ENCODE measurements at regions not wholly inside any gene's neighbourhood (a gene's known extent, or its start where the extent isn't known, plus 50 kb on each side); places are given as distances from the start of the nearest gene placed in this dataset.

DNA sequence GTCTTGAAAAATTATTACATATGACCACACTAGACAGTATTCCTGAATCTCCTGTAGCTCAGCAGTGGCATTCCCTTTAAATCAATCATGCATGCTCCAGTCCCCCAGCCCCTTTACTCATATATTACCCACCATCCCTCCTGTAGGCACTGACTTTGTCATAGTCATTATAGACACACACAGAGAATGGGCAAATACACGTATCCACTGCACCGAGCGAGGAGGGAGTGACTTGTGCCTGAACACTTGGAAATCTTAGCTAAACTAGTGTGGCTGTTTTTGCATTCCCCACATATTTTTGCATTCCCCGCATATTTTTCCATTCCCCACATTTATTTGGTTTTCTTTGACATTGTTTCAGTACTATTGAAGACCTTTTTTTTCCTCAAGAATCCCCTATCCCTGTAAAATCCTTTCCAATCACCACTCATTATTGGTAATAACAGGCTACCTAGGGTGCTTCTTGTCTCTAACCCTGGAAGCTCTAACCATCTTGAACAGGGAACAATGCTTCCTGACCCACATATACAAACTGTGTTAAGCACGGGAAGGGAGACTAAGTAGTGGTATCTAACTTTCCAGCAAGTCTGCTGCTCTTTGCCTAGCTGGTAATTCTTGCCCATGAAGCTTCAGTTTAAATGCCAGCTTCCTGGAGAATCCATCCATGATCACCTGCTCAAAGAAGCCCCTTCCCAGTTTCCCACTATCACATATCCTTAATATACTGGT lies 534.4 kb upstream of the CAMK1G start:
- no peak overlapping the region for H3K4me2 ChIP-seq
- TF ChIP-seq, protein P1, sequence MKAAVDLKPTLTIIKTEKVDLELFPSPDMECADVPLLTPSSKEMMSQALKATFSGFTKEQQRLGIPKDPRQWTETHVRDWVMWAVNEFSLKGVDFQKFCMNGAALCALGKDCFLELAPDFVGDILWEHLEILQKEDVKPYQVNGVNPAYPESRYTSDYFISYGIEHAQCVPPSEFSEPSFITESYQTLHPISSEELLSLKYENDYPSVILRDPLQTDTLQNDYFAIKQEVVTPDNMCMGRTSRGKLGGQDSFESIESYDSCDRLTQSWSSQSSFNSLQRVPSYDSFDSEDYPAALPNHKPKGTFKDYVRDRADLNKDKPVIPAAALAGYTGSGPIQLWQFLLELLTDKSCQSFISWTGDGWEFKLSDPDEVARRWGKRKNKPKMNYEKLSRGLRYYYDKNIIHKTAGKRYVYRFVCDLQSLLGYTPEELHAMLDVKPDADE (IDR thresholded peaks at IDR 0.05): no peak
- TF ChIP-seq ZNF331 (CRISPR knock-in tag; IDR thresholded peaks at IDR 0.05; ENCODE audit: low read depth): no peak
- no peak for TF ChIP-seq ZNF114 (CRISPR knock-in tag; IDR thresholded peaks at IDR 0.05)
- TF ChIP-seq, protein P2, sequence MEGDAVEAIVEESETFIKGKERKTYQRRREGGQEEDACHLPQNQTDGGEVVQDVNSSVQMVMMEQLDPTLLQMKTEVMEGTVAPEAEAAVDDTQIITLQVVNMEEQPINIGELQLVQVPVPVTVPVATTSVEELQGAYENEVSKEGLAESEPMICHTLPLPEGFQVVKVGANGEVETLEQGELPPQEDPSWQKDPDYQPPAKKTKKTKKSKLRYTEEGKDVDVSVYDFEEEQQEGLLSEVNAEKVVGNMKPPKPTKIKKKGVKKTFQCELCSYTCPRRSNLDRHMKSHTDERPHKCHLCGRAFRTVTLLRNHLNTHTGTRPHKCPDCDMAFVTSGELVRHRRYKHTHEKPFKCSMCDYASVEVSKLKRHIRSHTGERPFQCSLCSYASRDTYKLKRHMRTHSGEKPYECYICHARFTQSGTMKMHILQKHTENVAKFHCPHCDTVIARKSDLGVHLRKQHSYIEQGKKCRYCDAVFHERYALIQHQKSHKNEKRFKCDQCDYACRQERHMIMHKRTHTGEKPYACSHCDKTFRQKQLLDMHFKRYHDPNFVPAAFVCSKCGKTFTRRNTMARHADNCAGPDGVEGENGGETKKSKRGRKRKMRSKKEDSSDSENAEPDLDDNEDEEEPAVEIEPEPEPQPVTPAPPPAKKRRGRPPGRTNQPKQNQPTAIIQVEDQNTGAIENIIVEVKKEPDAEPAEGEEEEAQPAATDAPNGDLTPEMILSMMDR (conservative IDR thresholded peaks at IDR 0.05; ENCODE audit: low read depth in 2 of 2): no peak
- TF ChIP-seq, protein P3, sequence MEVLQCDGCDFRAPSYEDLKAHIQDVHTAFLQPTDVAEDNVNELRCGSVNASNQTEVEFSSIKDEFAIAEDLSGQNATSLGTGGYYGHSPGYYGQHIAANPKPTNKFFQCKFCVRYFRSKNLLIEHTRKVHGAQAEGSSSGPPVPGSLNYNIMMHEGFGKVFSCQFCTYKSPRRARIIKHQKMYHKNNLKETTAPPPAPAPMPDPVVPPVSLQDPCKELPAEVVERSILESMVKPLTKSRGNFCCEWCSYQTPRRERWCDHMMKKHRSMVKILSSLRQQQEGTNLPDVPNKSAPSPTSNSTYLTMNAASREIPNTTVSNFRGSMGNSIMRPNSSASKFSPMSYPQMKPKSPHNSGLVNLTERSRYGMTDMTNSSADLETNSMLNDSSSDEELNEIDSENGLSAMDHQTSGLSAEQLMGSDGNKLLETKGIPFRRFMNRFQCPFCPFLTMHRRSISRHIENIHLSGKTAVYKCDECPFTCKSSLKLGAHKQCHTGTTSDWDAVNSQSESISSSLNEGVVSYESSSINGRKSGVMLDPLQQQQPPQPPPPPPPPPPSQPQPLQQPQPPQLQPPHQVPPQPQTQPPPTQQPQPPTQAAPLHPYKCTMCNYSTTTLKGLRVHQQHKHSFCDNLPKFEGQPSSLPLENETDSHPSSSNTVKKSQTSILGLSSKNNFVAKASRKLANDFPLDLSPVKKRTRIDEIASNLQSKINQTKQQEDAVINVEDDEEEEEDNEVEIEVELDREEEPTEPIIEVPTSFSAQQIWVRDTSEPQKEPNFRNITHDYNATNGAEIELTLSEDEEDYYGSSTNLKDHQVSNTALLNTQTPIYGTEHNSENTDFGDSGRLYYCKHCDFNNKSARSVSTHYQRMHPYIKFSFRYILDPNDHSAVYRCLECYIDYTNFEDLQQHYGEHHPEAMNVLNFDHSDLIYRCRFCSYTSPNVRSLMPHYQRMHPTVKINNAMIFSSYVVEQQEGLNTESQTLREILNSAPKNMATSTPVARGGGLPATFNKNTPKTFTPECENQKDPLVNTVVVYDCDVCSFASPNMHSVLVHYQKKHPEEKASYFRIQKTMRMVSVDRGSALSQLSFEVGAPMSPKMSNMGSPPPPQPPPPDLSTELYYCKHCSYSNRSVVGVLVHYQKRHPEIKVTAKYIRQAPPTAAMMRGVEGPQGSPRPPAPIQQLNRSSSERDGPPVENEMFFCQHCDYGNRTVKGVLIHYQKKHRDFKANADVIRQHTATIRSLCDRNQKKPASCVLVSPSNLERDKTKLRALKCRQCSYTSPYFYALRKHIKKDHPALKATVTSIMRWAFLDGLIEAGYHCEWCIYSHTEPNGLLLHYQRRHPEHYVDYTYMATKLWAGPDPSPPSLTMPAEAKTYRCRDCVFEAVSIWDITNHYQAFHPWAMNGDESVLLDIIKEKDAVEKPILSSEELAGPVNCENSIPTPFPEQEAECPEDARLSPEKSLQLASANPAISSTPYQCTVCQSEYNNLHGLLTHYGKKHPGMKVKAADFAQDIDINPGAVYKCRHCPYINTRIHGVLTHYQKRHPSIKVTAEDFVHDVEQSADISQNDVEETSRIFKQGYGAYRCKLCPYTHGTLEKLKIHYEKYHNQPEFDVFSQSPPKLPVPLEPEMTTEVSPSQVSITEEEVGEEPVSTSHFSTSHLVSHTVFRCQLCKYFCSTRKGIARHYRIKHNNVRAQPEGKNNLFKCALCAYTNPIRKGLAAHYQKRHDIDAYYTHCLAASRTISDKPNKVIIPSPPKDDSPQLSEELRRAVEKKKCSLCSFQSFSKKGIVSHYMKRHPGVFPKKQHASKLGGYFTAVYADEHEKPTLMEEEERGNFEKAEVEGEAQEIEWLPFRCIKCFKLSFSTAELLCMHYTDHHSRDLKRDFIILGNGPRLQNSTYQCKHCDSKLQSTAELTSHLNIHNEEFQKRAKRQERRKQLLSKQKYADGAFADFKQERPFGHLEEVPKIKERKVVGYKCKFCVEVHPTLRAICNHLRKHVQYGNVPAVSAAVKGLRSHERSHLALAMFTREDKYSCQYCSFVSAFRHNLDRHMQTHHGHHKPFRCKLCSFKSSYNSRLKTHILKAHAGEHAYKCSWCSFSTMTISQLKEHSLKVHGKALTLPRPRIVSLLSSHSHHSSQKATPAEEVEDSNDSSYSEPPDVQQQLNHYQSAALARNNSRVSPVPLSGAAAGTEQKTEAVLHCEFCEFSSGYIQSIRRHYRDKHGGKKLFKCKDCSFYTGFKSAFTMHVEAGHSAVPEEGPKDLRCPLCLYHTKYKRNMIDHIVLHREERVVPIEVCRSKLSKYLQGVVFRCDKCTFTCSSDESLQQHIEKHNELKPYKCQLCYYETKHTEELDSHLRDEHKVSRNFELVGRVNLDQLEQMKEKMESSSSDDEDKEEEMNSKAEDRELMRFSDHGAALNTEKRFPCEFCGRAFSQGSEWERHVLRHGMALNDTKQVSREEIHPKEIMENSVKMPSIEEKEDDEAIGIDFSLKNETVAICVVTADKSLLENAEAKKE (CRISPR knock-in tag; IDR thresholded peaks at IDR 0.05): no peak
- no peak for TF ChIP-seq CREB1 (CRISPR knock-in tag; IDR thresholded peaks at IDR 0.05; ENCODE audit: low read depth)
- no peak for TF ChIP-seq POLR2AphosphoS5 (IDR thresholded peaks at IDR 0.05; ENCODE audit: low read depth)
- no peak for TF ChIP-seq JUNB (IDR thresholded peaks at IDR 0.05; ENCODE audit: unreplicated experiment)
- no peak for TF ChIP-seq EZH2 (IDR thresholded peaks at IDR 0.05; ENCODE audit: low read depth, unreplicated experiment)
- no peak for TF ChIP-seq EZH2phosphoT487 (IDR thresholded peaks at IDR 0.05; ENCODE audit: unreplicated experiment)
- no peak overlapping the region for H3K27ac ChIP-seq (ENCODE audit: low read depth)
- ATAC-seq (0 out of 3 replicates have a peak, but pooled peaks have one; percentile 25), DNase-seq (ENCODE audit: low spot score) (peak; percentile 12)
- peaks cover 15% of the 10 kb centered on the region for H3K27me3 ChIP-seq (ENCODE audit: insufficient read depth)
- H3K27ac Mint-ChIP-seq: no peak overlapping the region
- H3K9me2 ChIP-seq (ENCODE audit: insufficient read depth): no peaks in the 10 kb centered on the region
- no peaks in the 10 kb centered on the region for H3F3A ChIP-seq (replicated peaks; ENCODE audit: low read depth)
- peaks cover 13% of the 10 kb centered on the region for H3K27me3 Mint-ChIP-seq (ENCODE audit: insufficient read depth, low read depth, poor library complexity)
- peaks cover 8% of the 10 kb centered on the region for H3K4me1 Mint-ChIP-seq
- no peaks in the 10 kb centered on the region for H3K36me3 ChIP-seq (ENCODE audit: insufficient read depth)
- H3K36me3 Mint-ChIP-seq (ENCODE audit: low read depth): no peaks in the 10 kb centered on the region
- H4K20me1 ChIP-seq (replicated peaks; ENCODE audit: insufficient read depth): no peaks in the 10 kb centered on the region
- no peak overlapping the region for H2AFZ ChIP-seq
- no peak overlapping the region for H3K4me3 Mint-ChIP-seq
- no peaks in the 10 kb centered on the region for H3K9me3 Mint-ChIP-seq
- H3K79me2 ChIP-seq (replicated peaks; ENCODE audit: insufficient read depth): no peaks in the 10 kb centered on the region
- no peak overlapping the region for H3K4me3 ChIP-seq
- H3K4me1 ChIP-seq (ENCODE audit: insufficient read depth): peaks cover 4% of the 10 kb centered on the region; the same call in 1 of the 2 replicates

All from GM23338 (cell line).